Limb (tissue), 2 donors: ENCODE measurements at regions not wholly inside any gene's neighbourhood (a gene's known extent, or its start where the extent isn't known, plus 50 kb on each side); places are given as distances from the start of the nearest gene placed in this dataset.
A peak's percentile ranks its signal among the peaks of the same experiment; 100 is the strongest.

Experiments used
- DNase-seq, 2 donors: peaks; one replicate each; pipeline ENCODE4 v3.0.0-alpha.2; 2016; ENCODE audit errors: extremely low spot score in 2 of 2

- peak in 1 of 2 donors; percentile 82 for DNase-seq
Observed at GRCh38 chr11:43574949-43575912, 105.3 kb upstream of the HSD17B12 start.

GRCh38 chr11:43575913-43576310 is 104.6 kb upstream of the HSD17B12 start:
- DNase-seq, result peak in 1 of 2 donors; percentile 47

DNA sequence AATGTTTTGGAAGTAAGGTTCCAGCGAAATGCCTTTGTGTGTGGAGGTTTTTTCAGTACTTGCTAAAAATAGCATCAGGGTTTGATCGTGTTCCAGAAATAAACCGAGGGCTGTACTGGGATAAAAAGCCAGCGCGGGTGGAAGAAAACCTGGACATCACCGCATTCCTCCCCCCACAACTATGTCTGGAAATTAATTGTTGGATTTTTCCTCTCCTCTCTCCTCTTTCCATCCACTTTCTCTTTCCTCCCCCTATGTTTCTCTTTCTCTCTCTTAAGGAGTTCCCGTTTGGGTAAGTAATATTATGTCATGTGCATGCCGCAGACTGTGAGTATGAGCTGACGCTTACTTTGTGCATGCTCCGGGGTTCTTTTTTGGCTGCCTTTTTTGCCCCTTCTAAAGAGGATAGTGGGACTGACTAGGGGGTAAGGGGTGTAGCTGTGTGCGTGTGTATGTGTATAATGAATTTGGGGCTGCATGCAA is 104.2 kb upstream of the HSD17B12 start:
- DNase-seq, result no peak

GRCh38 chr11:43576803-43577521 is 103.6 kb upstream of the HSD17B12 start:
- peak in 1 of 2 donors; percentile 76 for DNase-seq

- no peak for DNase-seq
Observed at GRCh38 chr11:43577566-43578264, 102.8 kb upstream of the HSD17B12 start.

- DNase-seq, result no peak
Observed at GRCh38 chr11:43578346-43579170, 102.0 kb upstream of the HSD17B12 start.

GRCh38 chr11:43579171-43579918 is 101.2 kb upstream of the HSD17B12 start:
- peak in 1 of 2 donors; percentile 64 for DNase-seq

- no peak for DNase-seq
Observed at GRCh38 chr11:43579919-43580276, 100.6 kb upstream of the HSD17B12 start.

DNA sequence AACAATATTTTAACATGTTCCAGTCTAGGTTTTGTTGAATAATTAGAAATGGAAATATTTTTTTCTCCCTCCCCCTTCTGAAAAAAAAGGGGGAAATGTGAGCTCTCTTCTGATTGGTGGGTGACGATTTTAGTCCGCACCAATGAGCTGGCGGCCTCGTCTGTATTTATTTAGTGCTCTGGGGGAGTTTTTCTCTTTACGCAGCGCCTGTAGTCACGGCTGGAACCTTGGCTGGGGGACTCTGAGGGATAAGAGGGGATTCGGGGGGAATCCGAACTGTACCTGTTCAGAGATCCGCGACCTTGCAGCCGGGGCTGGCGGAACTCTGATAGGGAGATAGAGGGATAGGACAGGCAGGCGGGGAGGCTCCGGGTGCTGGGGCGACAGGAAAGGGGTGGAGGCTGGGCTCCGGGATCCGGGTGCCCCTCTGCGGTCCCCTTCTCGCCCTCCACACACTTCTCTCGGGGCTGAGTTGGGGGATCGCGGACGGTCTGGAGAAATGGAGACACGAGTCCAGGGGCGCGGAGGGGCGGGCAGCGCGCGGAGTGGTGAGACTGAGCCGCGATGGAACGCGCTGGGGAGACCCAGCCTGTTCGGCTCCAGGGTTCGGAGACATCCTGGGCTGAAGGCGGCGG is 99.7 kb upstream of the HSD17B12 start:
- DNase-seq, result no peak

DNA sequence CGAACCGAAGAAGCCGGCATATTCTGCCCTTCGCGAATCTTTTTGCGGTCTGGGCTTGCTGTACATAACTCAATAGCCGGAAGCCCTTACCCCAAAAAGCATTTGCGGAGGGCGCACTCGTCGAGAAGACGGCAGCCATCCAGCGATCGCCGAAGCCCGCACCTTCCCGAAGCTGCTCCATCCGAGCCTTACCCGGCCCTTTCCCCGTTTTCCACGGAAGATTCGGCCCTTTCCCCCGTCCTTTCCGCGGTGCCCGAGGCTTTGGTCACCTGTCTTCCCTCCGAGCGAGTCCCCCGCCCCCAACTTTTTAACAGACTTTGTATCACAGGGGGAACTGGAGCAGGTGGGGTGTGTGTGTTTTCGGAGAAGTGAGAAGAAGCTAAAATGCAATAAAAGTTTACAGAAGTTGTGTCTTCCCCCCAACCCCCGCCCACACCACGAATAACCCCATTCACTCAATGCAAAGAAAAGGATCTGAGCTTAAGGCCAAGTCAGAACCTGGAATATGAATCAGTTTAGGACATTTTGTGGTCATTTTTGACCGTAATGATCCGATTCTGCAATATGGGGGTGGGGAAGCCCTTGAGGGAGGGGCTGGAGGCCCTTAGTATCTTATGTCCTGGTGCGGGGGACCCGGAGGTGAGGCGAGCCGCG is 99.0 kb upstream of the HSD17B12 start:
- DNase-seq, result no peak

- no peak for DNase-seq
Observed at GRCh38 chr11:43582024-43582862, 98.3 kb upstream of the HSD17B12 start.

DNA sequence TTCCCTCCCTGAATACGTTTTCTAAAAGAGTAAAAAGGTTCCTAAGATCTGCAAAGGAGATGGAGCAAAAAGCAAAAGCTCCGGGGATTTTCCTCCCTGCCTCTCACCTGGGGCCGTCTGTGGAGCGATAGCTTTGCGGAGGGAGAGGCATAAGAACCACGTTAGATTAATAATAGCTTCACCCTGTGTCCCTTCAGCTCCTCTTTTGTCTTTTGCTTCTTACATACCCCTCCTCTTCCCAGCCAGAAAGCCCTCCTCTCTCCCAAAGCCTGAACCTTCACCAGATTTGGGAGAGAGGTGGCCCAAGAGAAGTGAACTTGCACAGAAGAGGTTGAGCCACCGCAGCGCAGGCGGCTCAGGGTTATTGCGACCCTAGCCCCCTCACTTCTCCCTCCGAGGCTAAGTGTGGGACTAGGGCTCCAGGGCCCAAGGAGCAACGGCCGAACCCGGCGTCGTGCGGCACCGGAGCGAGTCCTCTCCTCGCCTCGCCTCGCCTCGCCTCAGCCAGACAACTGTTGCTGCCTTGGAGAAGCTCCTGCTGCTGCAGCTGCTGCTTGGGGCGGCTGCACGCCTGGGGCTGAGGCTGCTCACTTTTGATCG is 97.6 kb upstream of the HSD17B12 start:
- DNase-seq, result no peak

- no peak for DNase-seq
Observed at GRCh38 chr11:43583548-43583947, 97.0 kb upstream of the HSD17B12 start.

- no peak for DNase-seq
Observed at GRCh38 chr11:43585877-43586608, 94.5 kb upstream of the HSD17B12 start.

DNA sequence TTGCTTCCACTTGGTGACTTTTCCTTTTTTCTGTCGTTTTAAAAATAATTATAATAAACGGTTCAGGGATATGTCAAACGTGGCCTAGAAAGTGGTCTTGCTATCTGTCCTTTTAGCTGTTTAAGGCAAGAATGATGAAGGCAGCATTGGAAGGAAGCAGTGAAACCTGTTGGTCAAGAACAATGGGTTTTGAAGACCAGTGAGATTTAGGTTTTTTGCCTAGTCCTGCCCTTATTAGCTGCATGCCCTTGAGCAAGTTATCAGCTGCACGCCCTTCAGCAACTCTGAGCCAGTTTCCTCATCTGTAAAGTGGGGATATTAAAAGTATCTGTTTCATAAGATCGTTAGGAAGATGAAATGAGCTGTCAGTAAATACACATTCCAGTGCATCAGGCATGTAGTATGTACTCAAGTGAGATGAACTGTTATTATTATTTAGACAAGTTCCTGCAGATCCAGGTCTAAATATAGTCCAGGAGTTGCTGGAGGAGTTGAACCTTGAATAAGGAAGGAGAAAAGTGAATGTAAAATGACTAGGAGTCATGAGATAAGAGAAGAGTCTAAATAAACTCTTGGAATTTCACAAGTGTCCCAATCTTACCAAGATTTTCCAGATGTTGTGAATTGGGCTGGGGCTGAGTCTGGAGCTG is 90.8 kb upstream of the HSD17B12 start:
- no peak for DNase-seq

- DNase-seq, result peak in 1 of 2 donors; percentile 23
Observed at GRCh38 chr11:43601511-43601910, 79.0 kb upstream of the HSD17B12 start.

DNA sequence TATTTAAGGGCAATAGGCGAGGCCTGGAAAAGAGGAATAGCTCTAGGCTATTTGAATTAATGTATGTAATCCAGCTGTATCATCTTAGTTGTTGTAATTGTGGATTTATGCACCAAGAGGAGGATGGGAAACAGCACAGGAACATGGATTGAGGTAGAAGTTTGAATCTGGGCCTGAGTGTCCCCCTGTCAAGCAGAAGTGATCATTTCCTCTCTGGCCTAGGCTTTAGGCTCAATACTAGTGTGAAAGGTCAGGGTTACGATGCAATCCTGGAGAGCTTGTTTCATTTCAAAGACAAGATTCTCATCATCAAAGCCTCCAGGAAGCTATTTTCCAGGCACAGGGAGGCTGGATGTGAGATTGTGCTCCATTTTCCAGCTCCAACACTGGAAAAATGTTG is 77.9 kb upstream of the HSD17B12 start:
- no peak for DNase-seq
